HL-60 (cell line): ENCODE measurements at regions not wholly inside any gene's neighbourhood (a gene's known extent, or its start where the extent isn't known, plus 50 kb on each side); places are given as distances from the start of the nearest gene placed in this dataset.

ENCODE experiments used
- CTCF ChIP-seq: IDR thresholded peaks from one replicate; pipeline ENCODE4 v1.5.1; 2011; ENCODE audit warnings: low read length, control low read depth, inconsistent platforms; ENCODE audit not compliant: insufficient read depth
- GABPA ChIP-seq: IDR thresholded peaks from 2 replicates; pipeline ENCODE4 v1.6.1; 2012; ENCODE audit warnings: low read depth
- POLR2AphosphoS5 ChIP-seq: IDR thresholded peaks from 2 replicates; pipeline ENCODE4 v1.6.1; 2012; ENCODE audit warnings: low read depth
- REST ChIP-seq: IDR thresholded peaks from 2 replicates; pipeline ENCODE4 v1.6.1; 2012; ENCODE audit warnings: low read depth; ENCODE audit not compliant: insufficient replicate concordance
- SPI1 ChIP-seq: IDR thresholded peaks from 2 replicates; pipeline ENCODE4 v1.6.1; 2012; ENCODE audit warnings: low read depth, mild to moderate bottlenecking, borderline replicate concordance

- no peak for TF ChIP-seq CTCF
- TF ChIP-seq POLR2AphosphoS5: no peak
- TF ChIP-seq REST: no peak
- no peak for TF ChIP-seq SPI1
- TF ChIP-seq GABPA: no peak
Measured at GRCh38 chr6:169962604-169963469, 211.4 kb downstream of the ERMARD start.
